SK-N-SH (cell line): ENCODE measurements at regions not wholly inside any gene's neighbourhood (a gene's known extent, or its start where the extent isn't known, plus 50 kb on each side); places are given as distances from the start of the nearest gene placed in this dataset.

Experiments used
- CHD2 ChIP-seq: fragments of 150-350 bp; IDR thresholded peaks from 2 replicates; pipeline ENCODE4 v1.6.1; 2018; ENCODE audit warnings: low read length; ENCODE audit not compliant: partially characterized antibody
- FOXM1 ChIP-seq: IDR thresholded peaks from 2 replicates; pipeline ENCODE4 v1.4.0; 2012; ENCODE audit warnings: low read depth, mild to moderate bottlenecking
- NRF1 ChIP-seq: IDR thresholded peaks from 2 replicates; pipeline ENCODE4 v1.6.1; 2012; ENCODE audit warnings: low read depth, mild to moderate bottlenecking, low read length
- RAD21 ChIP-seq: IDR thresholded peaks from 2 replicates; pipeline ENCODE4 v1.6.1; 2012; ENCODE audit warnings: mild to moderate bottlenecking, low read length
- RFX5 ChIP-seq: IDR thresholded peaks from 2 replicates; pipeline ENCODE4 v1.6.1; 2012; ENCODE audit warnings: mild to moderate bottlenecking, improper control_type of control experiment, low read length
- TAF1 ChIP-seq: IDR thresholded peaks from 2 replicates; pipeline ENCODE4 v1.6.1; 2012; ENCODE audit warnings: low read depth, mild to moderate bottlenecking, low read length, moderate library complexity, borderline replicate concordance
- TEAD4 ChIP-seq: IDR thresholded peaks from 2 replicates; pipeline ENCODE4 v1.4.0; 2012; ENCODE audit warnings: mild to moderate bottlenecking, borderline replicate concordance; ENCODE audit not compliant: insufficient read depth
- TF ChIP-seq, protein P1 (sequence below): fragments of 150-350 bp; IDR thresholded peaks from 2 replicates; pipeline ENCODE4 v1.6.1; 2017; ENCODE audit warnings: antibody characterized with exemption, low read length, low read depth, borderline replicate concordance
- TF ChIP-seq, protein P2 (sequence below): fragments of 200-600 bp; sonication (generic); IDR thresholded peaks from 2 replicates; pipeline ENCODE4 v1.6.1; 2017; ENCODE audit warnings: antibody characterized with exemption, mild to moderate bottlenecking, moderate library complexity
- TF ChIP-seq, protein P3 (sequence below): IDR thresholded peaks from 2 replicates; pipeline ENCODE4; 2012
- TF ChIP-seq, protein P4 (sequence below): IDR thresholded peaks from 2 replicates; pipeline ENCODE4 v1.4.0; 2012; ENCODE audit warnings: low read depth, borderline replicate concordance

DNA sequence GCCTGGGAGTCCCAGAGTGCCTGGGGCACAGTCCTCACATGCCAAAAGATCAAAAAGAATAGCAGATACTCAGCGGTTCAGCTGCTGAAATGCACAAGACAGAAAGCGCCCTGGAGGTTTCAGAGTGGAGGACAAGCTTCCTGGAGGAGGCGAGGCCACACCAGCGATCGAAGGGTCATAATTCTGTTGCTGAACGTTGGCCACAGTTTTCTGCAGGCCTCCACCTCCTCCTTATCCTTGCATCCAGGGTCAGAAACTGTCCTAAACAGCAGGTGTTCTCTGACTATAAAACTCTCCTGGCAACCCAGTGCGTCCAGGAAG, 220.3 kb upstream of the LINGO1 start:
- TF ChIP-seq, protein P1, sequence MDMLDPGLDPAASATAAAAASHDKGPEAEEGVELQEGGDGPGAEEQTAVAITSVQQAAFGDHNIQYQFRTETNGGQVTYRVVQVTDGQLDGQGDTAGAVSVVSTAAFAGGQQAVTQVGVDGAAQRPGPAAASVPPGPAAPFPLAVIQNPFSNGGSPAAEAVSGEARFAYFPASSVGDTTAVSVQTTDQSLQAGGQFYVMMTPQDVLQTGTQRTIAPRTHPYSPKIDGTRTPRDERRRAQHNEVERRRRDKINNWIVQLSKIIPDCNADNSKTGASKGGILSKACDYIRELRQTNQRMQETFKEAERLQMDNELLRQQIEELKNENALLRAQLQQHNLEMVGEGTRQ, result no peak
- TF ChIP-seq FOXM1 (no peak), NRF1 (no peak), TAF1 (no peak), CHD2 (no peak), RFX5 (no peak), RAD21 (no peak), TEAD4 (no peak)
- TF ChIP-seq, protein P2, sequence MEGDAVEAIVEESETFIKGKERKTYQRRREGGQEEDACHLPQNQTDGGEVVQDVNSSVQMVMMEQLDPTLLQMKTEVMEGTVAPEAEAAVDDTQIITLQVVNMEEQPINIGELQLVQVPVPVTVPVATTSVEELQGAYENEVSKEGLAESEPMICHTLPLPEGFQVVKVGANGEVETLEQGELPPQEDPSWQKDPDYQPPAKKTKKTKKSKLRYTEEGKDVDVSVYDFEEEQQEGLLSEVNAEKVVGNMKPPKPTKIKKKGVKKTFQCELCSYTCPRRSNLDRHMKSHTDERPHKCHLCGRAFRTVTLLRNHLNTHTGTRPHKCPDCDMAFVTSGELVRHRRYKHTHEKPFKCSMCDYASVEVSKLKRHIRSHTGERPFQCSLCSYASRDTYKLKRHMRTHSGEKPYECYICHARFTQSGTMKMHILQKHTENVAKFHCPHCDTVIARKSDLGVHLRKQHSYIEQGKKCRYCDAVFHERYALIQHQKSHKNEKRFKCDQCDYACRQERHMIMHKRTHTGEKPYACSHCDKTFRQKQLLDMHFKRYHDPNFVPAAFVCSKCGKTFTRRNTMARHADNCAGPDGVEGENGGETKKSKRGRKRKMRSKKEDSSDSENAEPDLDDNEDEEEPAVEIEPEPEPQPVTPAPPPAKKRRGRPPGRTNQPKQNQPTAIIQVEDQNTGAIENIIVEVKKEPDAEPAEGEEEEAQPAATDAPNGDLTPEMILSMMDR, result no peak
- TF ChIP-seq, protein P3, sequence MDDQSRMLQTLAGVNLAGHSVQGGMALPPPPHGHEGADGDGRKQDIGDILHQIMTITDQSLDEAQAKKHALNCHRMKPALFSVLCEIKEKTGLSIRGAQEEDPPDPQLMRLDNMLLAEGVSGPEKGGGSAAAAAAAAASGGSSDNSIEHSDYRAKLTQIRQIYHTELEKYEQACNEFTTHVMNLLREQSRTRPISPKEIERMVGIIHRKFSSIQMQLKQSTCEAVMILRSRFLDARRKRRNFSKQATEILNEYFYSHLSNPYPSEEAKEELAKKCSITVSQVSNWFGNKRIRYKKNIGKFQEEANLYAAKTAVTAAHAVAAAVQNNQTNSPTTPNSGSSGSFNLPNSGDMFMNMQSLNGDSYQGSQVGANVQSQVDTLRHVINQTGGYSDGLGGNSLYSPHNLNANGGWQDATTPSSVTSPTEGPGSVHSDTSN, result no peak
- TF ChIP-seq, protein P4, sequence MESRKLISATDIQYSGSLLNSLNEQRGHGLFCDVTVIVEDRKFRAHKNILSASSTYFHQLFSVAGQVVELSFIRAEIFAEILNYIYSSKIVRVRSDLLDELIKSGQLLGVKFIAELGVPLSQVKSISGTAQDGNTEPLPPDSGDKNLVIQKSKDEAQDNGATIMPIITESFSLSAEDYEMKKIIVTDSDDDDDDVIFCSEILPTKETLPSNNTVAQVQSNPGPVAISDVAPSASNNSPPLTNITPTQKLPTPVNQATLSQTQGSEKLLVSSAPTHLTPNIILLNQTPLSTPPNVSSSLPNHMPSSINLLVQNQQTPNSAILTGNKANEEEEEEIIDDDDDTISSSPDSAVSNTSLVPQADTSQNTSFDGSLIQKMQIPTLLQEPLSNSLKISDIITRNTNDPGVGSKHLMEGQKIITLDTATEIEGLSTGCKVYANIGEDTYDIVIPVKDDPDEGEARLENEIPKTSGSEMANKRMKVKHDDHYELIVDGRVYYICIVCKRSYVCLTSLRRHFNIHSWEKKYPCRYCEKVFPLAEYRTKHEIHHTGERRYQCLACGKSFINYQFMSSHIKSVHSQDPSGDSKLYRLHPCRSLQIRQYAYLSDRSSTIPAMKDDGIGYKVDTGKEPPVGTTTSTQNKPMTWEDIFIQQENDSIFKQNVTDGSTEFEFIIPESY, result no peak
